Muscle layer of duodenum (tissue), 2 donors: ENCODE measurements at regions not wholly inside any gene's neighbourhood (a gene's known extent, or its start where the extent isn't known, plus 50 kb on each side); places are given as distances from the start of the nearest gene placed in this dataset.

Source experiments
- H3K27ac ChIP-seq: one replicate; pipeline ENCODE4 v1.7.0; 2013; ENCODE audit warnings: mild to moderate bottlenecking, low read length
- H3K27me3 ChIP-seq: one replicate; pipeline ENCODE4 v1.7.0; 2013; ENCODE audit warnings: low read depth, mild to moderate bottlenecking, control low read depth, low read length
- H3K36me3 ChIP-seq, 2 donors: one replicate each; pipeline ENCODE4 v1.7.0; 2013; ENCODE audit warnings: low read length in 2 of 2, control low read depth in 1 of 2, mild to moderate bottlenecking in 1 of 2; ENCODE audit not compliant: insufficient read depth in 2 of 2, control insufficient read depth in 1 of 2
- H3K4me1 ChIP-seq, 2 donors: one replicate each; pipeline ENCODE4 v1.7.0; 2013; ENCODE audit warnings: low read length in 2 of 2, mild to moderate bottlenecking in 2 of 2, control low read depth in 1 of 2, moderate library complexity in 1 of 2; ENCODE audit not compliant: insufficient read depth in 2 of 2, control insufficient read depth in 1 of 2
- H3K4me3 ChIP-seq, 2 donors: one replicate each; pipeline ENCODE4 v1.7.0; 2013; ENCODE audit warnings: low read length in 2 of 2, low read depth in 1 of 2, mild to moderate bottlenecking in 1 of 2
- H3K9me3 ChIP-seq, 2 donors: one replicate each; pipeline ENCODE4 v1.7.0; 2013; ENCODE audit warnings: low read length in 2 of 2, control low read depth in 1 of 2, mild to moderate bottlenecking in 1 of 2; ENCODE audit not compliant: control insufficient read depth in 1 of 2
- donor health status: healthy.

GRCh38 chr5:143567583-143568504 is 164.4 kb upstream of the NR3C1 start:
- Histone ChIP-seq H3K36me3 (no peaks in the 10 kb centered on the region), H3K4me3 (no peak overlapping the region), H3K9me3 (no peaks in the 10 kb centered on the region), H3K27ac (no peak overlapping the region), H3K27me3 (no peaks in the 10 kb centered on the region), H3K4me1 (no peaks in the 10 kb centered on the region)

DNA sequence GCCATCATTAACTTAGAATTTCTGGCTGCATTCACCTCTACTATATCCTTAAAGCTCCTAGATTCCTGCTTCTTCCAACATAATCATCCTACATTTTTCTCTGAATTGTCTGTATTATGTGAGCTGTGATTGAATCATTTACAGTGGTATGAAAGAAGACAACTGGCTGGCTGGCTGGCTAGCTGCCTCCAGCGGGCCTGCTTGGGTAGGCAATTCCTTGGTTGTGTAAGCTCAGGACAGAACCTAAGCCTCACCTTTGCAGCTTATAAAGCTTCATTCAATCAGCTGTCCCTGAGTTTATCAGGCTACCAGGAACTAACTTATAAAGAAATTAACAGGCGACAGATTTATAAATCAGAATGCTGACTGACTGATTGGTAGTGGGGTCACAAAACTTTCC is 162.7 kb upstream of the NR3C1 start:
- H3K27ac ChIP-seq = no peak overlapping the region
- no peaks in the 10 kb centered on the region for H3K27me3 ChIP-seq
- H3K4me1 ChIP-seq = no peaks in the 10 kb centered on the region
- H3K4me3 ChIP-seq = no peak overlapping the region
- no peaks in the 10 kb centered on the region for H3K9me3 ChIP-seq
- H3K36me3 ChIP-seq = no peaks in the 10 kb centered on the region

DNA sequence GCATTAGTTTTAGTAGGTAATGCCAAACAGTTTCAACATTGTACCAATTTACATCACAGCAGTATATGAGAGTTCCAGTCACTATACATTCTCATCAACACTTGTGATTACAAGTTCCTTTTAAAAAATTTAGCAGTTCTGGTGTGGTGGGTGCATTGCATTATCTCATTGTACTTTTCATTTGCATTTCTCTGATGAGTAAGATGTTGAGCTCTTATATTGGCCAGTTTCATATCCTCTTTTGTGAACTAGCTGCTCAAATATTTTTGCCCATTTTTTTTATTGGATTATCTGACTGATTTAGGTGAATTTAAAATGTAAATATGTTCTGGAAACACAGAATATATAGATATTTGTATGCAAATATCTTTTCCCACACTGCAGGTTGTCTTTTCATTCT is 160.9 kb upstream of the NR3C1 start:
- H3K36me3 ChIP-seq = no peaks in the 10 kb centered on the region
- H3K27ac ChIP-seq = no peak overlapping the region
- H3K4me1 ChIP-seq = no peaks in the 10 kb centered on the region
- no peak overlapping the region for H3K4me3 ChIP-seq
- no peaks in the 10 kb centered on the region for H3K27me3 ChIP-seq
- H3K9me3 ChIP-seq = no peaks in the 10 kb centered on the region

DNA sequence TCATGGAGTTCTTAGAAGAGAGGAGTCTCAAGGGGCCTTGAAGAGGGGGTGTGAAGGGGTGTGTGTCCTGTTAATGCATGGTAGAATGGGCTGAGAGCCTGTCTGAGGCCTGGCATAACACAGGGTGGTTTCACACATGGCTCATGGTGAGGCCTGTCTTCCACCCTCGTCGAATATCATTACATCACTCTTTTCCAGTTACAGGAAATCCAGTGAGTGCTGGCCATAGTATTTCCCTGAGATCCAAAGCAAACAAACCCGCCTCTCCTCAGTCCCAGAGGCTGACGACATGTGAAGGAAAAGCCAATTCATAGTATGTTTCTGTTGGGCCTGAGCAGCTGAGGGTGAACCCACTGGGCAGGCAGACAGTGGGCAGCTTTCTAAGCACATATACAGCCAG is 159.4 kb upstream of the NR3C1 start:
- H3K27ac ChIP-seq = no peak overlapping the region
- H3K4me3 ChIP-seq = no peak overlapping the region
- no peaks in the 10 kb centered on the region for H3K4me1 ChIP-seq
- no peaks in the 10 kb centered on the region for H3K36me3 ChIP-seq
- H3K27me3 ChIP-seq = no peaks in the 10 kb centered on the region
- H3K9me3 ChIP-seq = no peaks in the 10 kb centered on the region

- H3K27me3 ChIP-seq = no peaks in the 10 kb centered on the region
- no peaks in the 10 kb centered on the region for H3K9me3 ChIP-seq
- H3K27ac ChIP-seq = no peak overlapping the region
- peaks cover 0 to 4% of the 10 kb centered on the region in 2 donors for H3K4me1 ChIP-seq
- H3K36me3 ChIP-seq = no peaks in the 10 kb centered on the region
- H3K4me3 ChIP-seq = no peak overlapping the region
Observed at GRCh38 chr5:143561219-143561618, 157.7 kb upstream of the NR3C1 start.

GRCh38 chr5:143560378-143560777 is 156.9 kb upstream of the NR3C1 start:
- Histone ChIP-seq H3K36me3 (no peaks in the 10 kb centered on the region), H3K27me3 (no peaks in the 10 kb centered on the region), H3K27ac (no peak overlapping the region), H3K9me3 (no peaks in the 10 kb centered on the region), H3K4me1 (peaks cover 0 to 4% of the 10 kb centered on the region in 2 donors), H3K4me3 (no peak overlapping the region)

DNA sequence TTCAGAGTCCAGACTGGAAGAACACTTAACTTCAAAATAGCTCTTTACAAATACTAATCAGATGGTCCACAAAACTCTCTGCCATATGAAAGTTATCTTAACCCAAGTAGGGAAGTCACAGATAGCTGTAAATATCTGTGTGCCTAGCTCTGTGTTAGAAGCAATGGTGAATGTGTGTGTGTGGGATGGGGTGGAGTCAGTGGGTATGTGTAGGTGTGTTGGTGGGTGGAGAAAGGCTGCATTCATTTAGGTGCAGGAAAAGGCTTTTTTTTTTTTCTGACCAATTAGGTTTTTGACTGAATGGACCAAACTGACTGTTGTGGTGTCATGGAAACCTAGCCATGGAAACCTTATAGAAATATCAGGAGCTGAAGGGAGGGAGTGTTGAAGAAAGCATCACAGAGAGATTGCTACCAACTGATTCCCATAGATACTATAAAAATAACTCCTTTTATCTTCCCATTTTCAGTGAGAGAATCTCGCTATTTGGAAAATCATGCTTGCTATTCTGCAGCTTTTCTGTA is 156.2 kb upstream of the NR3C1 start:
- Histone ChIP-seq H3K9me3 (no peaks in the 10 kb centered on the region), H3K36me3 (no peaks in the 10 kb centered on the region), H3K4me3 (no peak overlapping the region), H3K4me1 (peaks cover 0 to 4% of the 10 kb centered on the region in 2 donors), H3K27ac (no peak overlapping the region), H3K27me3 (no peaks in the 10 kb centered on the region)

DNA sequence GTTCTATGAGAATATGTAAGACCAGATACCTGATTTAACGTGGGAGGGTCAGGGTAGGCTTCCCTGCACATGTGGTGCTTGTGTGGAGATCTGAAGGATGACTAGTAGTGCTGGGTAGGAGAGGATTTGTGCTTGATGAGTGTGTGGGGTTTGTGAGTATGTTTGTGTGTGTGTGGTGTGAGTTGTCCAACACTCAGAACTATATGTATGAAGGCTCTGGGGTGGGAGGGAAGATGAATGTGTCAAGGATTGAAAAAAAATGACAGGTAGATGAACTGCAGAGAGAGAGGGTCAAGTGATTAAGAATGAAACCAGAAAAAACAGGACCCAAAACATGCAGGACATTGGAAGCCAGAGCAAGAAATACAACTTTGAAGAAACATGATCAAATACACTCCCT is 154.6 kb upstream of the NR3C1 start:
- no peaks in the 10 kb centered on the region for H3K9me3 ChIP-seq
- H3K4me1 ChIP-seq = peaks cover 0 to 4% of the 10 kb centered on the region in 2 donors
- H3K36me3 ChIP-seq = no peaks in the 10 kb centered on the region
- H3K27me3 ChIP-seq = no peaks in the 10 kb centered on the region
- H3K4me3 ChIP-seq = no peak overlapping the region
- H3K27ac ChIP-seq = no peak overlapping the region

- Histone ChIP-seq H3K9me3 (no peaks in the 10 kb centered on the region), H3K4me3 (no peak overlapping the region), H3K36me3 (no peaks in the 10 kb centered on the region), H3K27ac (no peak overlapping the region), H3K27me3 (no peaks in the 10 kb centered on the region), H3K4me1 (peaks cover 0 to 4% of the 10 kb centered on the region in 2 donors)
Observed at GRCh38 chr5:143557061-143557818, 153.8 kb upstream of the NR3C1 start.

DNA sequence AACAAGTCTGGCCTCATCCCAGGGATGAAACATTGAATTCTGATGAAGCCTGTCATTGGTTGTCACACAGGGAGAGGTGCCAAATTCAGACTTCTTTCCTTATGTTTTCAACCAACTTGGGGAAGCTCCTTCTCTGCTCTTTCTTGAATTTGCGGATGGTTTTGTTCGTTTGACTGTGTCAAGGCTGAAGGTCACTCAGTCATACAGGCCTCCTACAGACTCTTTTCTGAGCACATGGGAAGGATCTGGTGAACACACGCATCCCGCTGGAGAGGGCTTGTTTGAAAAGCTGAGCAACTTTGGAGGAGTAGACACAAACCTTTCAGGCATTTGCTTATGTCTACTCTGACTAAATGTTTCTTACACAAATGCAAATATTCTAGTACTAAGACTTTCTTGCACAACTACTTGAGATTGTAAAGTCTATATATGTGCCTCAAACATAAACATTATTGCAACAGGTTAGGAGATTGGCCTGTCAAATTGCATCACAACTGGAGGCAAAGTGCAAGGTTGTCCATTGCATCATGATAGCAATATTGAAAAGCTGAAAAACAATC is 151.5 kb upstream of the NR3C1 start:
- no peak overlapping the region for H3K27ac ChIP-seq

GRCh38 chr5:143554187-143554717 is 150.8 kb upstream of the NR3C1 start:
- H3K27ac ChIP-seq = no peak overlapping the region
- no peaks in the 10 kb centered on the region for H3K27me3 ChIP-seq
- H3K9me3 ChIP-seq = no peaks in the 10 kb centered on the region
- peaks cover 0 to 4% of the 10 kb centered on the region in 2 donors for H3K4me1 ChIP-seq
- no peaks in the 10 kb centered on the region for H3K36me3 ChIP-seq
- no peak overlapping the region for H3K4me3 ChIP-seq

More for the DNA sequence above, 151.5 kb upstream of the NR3C1 start:
- Histone ChIP-seq H3K9me3 (no peaks in the 10 kb centered on the region), H3K4me1 (peaks cover 0 to 4% of the 10 kb centered on the region in 2 donors), H3K4me3 (no peak overlapping the region), H3K27me3 (no peaks in the 10 kb centered on the region), H3K36me3 (no peaks in the 10 kb centered on the region)
